HepG2 (cell line): ENCODE measurements at regions not wholly inside any gene's neighbourhood (a gene's known extent, or its start where the extent isn't known, plus 50 kb on each side); places are given as distances from the start of the nearest gene placed in this dataset.
A peak's percentile ranks its signal among the peaks of the same experiment; 100 is the strongest.

Experiments used
- ATAC-seq: fragments of 200-7000 bp; cut with Tn5 transposase; 3 replicates; pipeline ENCODE4 v1.9.1; 2020; ENCODE audit warnings: mild to moderate bottlenecking, moderate library complexity
- BruUV-seq: library from RNA; stranded (reverse); fragments of 400-500 nt; replicated peaks from 2 replicates; lab custom pipeline; 2021; lab: Mats Ljungman, UMichigan
- CTCF ChIA-PET: fragments of 300-600 bp; formaldehyde crosslinking; extraction: SDS; loops from one replicate; lab custom pipeline; 2021; ENCODE audit warnings: low total read pairs, inconsistent platforms, low intra/inter-chr PET ratio; lab: Yijun Ruan, JAX
- POLR2A ChIA-PET: fragments of 350-600 bp; sonication (Branson Sonifier 250); formaldehyde crosslinking; loops from one replicate; lab custom pipeline; 2020; ENCODE audit warnings: antibody characterized with exemption, inconsistent platforms; lab: Yijun Ruan, JAX
- DNase-seq: peaks from one replicate; pipeline ENCODE4 v3.0.0-alpha.2; 2015; ENCODE audit warnings: low spot score
- FAIRE-seq: peaks from 3 replicates; lab custom pipeline; 2011; peaks lifted over from hg19 to GRCh38; lab: Jason Lieb, UNC
- H2AFZ ChIP-seq: one replicate; pipeline ENCODE4 v1.6.1; 2011; ENCODE audit warnings: low read length, inconsistent platforms
- H3K27ac ChIP-seq: fragments of 300-600 bp; 3 replicates; pipeline ENCODE4 v1.8.0; 2011; ENCODE audit warnings: mixed run types, mild to moderate bottlenecking, mixed read lengths, low read length, inconsistent platforms; ENCODE audit not compliant: insufficient read depth; ENCODE audit errors: extremely low read length
- H3K27me3 ChIP-seq, 2 experiments: fragments of 200-600 bp in 1 of 2; 2 replicates in 1 of 2; 3 replicates in 1 of 2; pipeline versions ENCODE4 v1.6.0 to v1.8.0; 2011; ENCODE audit warnings: low read length in 2 of 2, mild to moderate bottlenecking in 2 of 2, moderate library complexity in 2 of 2, inconsistent platforms in 1 of 2; ENCODE audit not compliant: insufficient read depth in 2 of 2, control insufficient read depth in 1 of 2
- H3K36me3 ChIP-seq, 2 experiments: fragments of 200-600 bp in 1 of 2; replicated peaks in 1 of 2; 2 replicates in 1 of 2; 3 replicates in 1 of 2; pipeline versions ENCODE4 v1.5.1 to v1.8.0; 2011; ENCODE audit warnings: low read length in 2 of 2, inconsistent platforms in 1 of 2; ENCODE audit not compliant: insufficient read depth in 2 of 2, control insufficient read depth in 1 of 2
- H3K4me1 ChIP-seq: 2 replicates; pipeline ENCODE4 v1.5.1; 2012; ENCODE audit warnings: low read length, inconsistent platforms; ENCODE audit not compliant: insufficient read depth
- H3K4me2 ChIP-seq: 2 replicates; pipeline ENCODE4 v1.6.0; 2011; ENCODE audit warnings: low read depth, low read length, inconsistent platforms
- H3K4me3 ChIP-seq, 3 experiments: fragments of 200-600 bp in 1 of 3; sonication (generic), shearing (Covaris generic) in 1 of 3; replicated peaks in 1 of 3; 2 replicates each; pipeline ENCODE4 v1.5.1; 2011 to 2016; ENCODE audit warnings: low read length in 3 of 3, inconsistent platforms in 2 of 3, low read depth in 2 of 3, mild to moderate bottlenecking in 2 of 3, control low read depth in 1 of 3, mixed read lengths in 1 of 3; ENCODE audit not compliant: insufficient read depth in 1 of 3
- H3K79me2 ChIP-seq: one replicate; pipeline ENCODE4 v1.6.1; 2011; ENCODE audit warnings: low read length, inconsistent platforms; ENCODE audit not compliant: insufficient read depth
- H3K9ac ChIP-seq: 2 replicates; pipeline ENCODE4 v1.6.0; 2011; ENCODE audit warnings: mild to moderate bottlenecking, low read depth, low read length, inconsistent platforms; ENCODE audit not compliant: insufficient read depth
- H3K9me3 ChIP-seq: 2 replicates; pipeline ENCODE4 v1.5.1; 2012; ENCODE audit warnings: mild to moderate bottlenecking, low read length
- H4K20me1 ChIP-seq: 2 replicates; pipeline ENCODE4 v1.6.0; 2011; ENCODE audit warnings: inconsistent platforms, mild to moderate bottlenecking, low read length, moderate library complexity; ENCODE audit not compliant: insufficient read depth
- NFE2 ChIP-seq: sonication (generic); formaldehyde crosslinking; IDR thresholded peaks from 2 replicates; pipeline ENCODE4 v1.4.0; 2020; ENCODE audit warnings: missing genetic modification reagents
- REPIN1 ChIP-seq: sonication (generic); formaldehyde crosslinking; IDR thresholded peaks from 2 replicates; pipeline ENCODE4 v1.8.0; 2022; ENCODE audit warnings: missing genetic modification reagents, low read depth, mild to moderate bottlenecking, borderline replicate concordance
- SIX1 ChIP-seq: sonication (generic); formaldehyde crosslinking; IDR thresholded peaks from 2 replicates; pipeline ENCODE4 v1.4.0; 2020; ENCODE audit warnings: missing genetic modification reagents, borderline replicate concordance
- TARDBP ChIP-seq: sonication (generic); formaldehyde crosslinking; IDR thresholded peaks from 2 replicates; pipeline ENCODE4 v1.8.0; 2022; ENCODE audit warnings: mild to moderate bottlenecking, missing genetic modification reagents
- ZNF205 ChIP-seq: IDR thresholded peaks from 2 replicates; pipeline ENCODE4 v1.6.1; 2018; ENCODE audit warnings: missing biosample characterization, missing genetic modification reagents
- ZNF883 ChIP-seq: sonication (generic); formaldehyde crosslinking; IDR thresholded peaks from 2 replicates; pipeline ENCODE4 v1.5.1; 2020; ENCODE audit warnings: mild to moderate bottlenecking, missing genetic modification reagents; ENCODE audit errors: not compliant biosample characterization
- ZSCAN22 ChIP-seq: sonication (generic); formaldehyde crosslinking; IDR thresholded peaks from 2 replicates; pipeline ENCODE4 v1.4.0; 2020; ENCODE audit warnings: mild to moderate bottlenecking, missing genetic modification reagents
- WGBS: methylation state at CpG from one replicate; pipeline ENCODE4 v1.1.6; 2017; ENCODE audit warnings: low lambda C conversion rate; 5-methylcytosine and 5-hydroxymethylcytosine counted together
- in situ Hi-C: cut with HindIII; loops from 2 replicates; pipeline ENCODE4 v1.10.0; 2017; ENCODE audit warnings: low pct_unique_long_range_greater_than_20kb; ENCODE audit not compliant: extremely low pct_ligation_motif_present
- intact Hi-C: fragments of 100-400 bp; cut with micrococcal nuclease; formaldehyde crosslinking; loops from one replicate; pipeline ENCODE4 v1.10.0; 2022; ENCODE audit not compliant: unreplicated experiment
- TF ChIP-seq, protein P1 (sequence below): sonication (generic); formaldehyde crosslinking; IDR thresholded peaks from 2 replicates; pipeline ENCODE4 v1.5.1; 2020; ENCODE audit warnings: mild to moderate bottlenecking, missing genetic modification reagents, moderate library complexity

DNA sequence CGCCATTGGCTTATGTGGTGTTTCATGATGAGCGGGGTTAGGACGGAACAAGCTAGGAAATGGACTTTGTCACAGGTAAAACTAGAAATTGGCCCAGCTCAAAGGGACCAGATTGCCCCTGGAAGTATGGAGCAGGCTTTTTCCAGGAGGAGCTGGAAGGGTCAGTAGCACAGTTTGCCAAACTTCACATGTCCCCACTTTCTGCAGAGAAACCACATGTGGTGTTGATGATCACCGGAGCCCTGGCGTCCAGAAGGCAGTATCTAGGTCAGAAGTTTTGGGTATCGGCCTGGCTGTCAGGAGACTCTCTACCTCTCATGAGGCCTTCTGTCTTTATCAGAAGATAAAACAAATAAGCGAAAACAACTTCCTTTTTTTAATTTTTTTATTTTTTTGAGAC, 248.5 kb downstream of the SOX9 start:
- CTCF ChIA-PET: no interaction called here
- ATAC-seq: no peak
- in situ Hi-C loops: no loop called here

DNA sequence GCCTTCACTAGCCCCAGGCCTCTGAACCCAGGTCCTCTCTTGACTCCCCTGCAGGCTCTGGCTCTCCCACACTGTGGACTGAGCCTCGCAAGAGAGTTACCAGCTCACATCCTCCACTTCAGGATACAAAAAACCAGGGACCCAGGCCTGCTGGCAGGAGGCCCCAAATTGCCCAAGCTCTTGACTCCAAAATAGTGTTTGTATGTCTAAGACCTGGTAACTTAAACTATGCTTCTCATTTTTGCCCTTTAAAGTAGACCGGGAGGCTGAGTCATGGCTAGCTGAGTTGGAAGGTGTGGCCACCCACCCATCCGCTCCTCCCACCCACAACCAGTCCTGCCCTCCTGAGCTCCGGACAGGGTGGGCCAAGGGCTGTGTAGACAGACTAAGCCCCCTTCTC, 250.0 kb downstream of the SOX9 start:
- ChIA-PET CTCF (no interaction called here), POLR2A (interaction anchor here (0.6 kb wide), 1 partner anchor 74 kb away, joined by 3 read pairs; no protein-coding TSS in a partner anchor)
- no peak overlapping the region for H3K9ac ChIP-seq
- no peak for DNase-seq
- no peak overlapping the region for H3K27ac ChIP-seq
- no peaks in the 10 kb centered on the region for H4K20me1 ChIP-seq
- in situ Hi-C loops (no loop called here), intact Hi-C loops (no loop called here)
- no peak for FAIRE-seq
- no peaks in the 10 kb centered on the region for H3K27me3 ChIP-seq
- no peaks in the 10 kb centered on the region for H3K79me2 ChIP-seq
- no peak overlapping the region for H3K4me3 ChIP-seq
- WGBS: 85% methylated on average over 4 of the region's 4 CpGs
- no peak overlapping the region for H3K4me2 ChIP-seq
- no peaks in the 10 kb centered on the region for H3K9me3 ChIP-seq
- TF ChIP-seq SIX1 (CRISPR knock-in tag) (no peak), NFE2 (no peak), ZNF883 (CRISPR knock-in tag) (no peak)
- TF ChIP-seq, protein P1, sequence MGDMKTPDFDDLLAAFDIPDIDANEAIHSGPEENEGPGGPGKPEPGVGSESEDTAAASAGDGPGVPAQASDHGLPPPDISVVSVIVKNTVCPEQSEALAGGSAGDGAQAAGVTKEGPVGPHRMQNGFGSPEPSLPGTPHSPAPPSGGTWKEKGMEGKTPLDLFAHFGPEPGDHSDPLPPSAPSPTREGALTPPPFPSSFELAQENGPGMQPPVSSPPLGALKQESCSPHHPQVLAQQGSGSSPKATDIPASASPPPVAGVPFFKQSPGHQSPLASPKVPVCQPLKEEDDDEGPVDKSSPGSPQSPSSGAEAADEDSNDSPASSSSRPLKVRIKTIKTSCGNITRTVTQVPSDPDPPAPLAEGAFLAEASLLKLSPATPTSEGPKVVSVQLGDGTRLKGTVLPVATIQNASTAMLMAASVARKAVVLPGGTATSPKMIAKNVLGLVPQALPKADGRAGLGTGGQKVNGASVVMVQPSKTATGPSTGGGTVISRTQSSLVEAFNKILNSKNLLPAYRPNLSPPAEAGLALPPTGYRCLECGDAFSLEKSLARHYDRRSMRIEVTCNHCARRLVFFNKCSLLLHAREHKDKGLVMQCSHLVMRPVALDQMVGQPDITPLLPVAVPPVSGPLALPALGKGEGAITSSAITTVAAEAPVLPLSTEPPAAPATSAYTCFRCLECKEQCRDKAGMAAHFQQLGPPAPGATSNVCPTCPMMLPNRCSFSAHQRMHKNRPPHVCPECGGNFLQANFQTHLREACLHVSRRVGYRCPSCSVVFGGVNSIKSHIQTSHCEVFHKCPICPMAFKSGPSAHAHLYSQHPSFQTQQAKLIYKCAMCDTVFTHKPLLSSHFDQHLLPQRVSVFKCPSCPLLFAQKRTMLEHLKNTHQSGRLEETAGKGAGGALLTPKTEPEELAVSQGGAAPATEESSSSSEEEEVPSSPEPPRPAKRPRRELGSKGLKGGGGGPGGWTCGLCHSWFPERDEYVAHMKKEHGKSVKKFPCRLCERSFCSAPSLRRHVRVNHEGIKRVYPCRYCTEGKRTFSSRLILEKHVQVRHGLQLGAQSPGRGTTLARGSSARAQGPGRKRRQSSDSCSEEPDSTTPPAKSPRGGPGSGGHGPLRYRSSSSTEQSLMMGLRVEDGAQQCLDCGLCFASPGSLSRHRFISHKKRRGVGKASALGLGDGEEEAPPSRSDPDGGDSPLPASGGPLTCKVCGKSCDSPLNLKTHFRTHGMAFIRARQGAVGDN (CRISPR knock-in tag): peak; percentile 45
- no peak overlapping the region for H2AFZ ChIP-seq
- peak; percentile 41 for ATAC-seq
- H3K4me1 ChIP-seq: peaks cover 10% of the 10 kb centered on the region
- no peaks in the 10 kb centered on the region for H3K36me3 ChIP-seq
- BruUV-seq: no TSS peak

More for the DNA sequence above, 248.5 kb downstream of the SOX9 start:
- no peaks in the 10 kb centered on the region for H4K20me1 ChIP-seq
- TF ChIP-seq ZNF205: no peak
- TF ChIP-seq ZSCAN22 (CRISPR knock-in tag): no peak
- no peak for TF ChIP-seq REPIN1 (CRISPR knock-in tag)
- no peak for TF ChIP-seq TARDBP (CRISPR knock-in tag)
- TF ChIP-seq, all 625 proteins: peak for 0
- no peak for FAIRE-seq
- Histone ChIP-seq H3K4me3 (no peak overlapping the region), H3K79me2 (no peaks in the 10 kb centered on the region), H3K9me3 (no peaks in the 10 kb centered on the region), H3K27ac (no peak overlapping the region), H3K4me2 (no peak overlapping the region), H3K36me3 (no peaks in the 10 kb centered on the region), H3K27me3 (no peaks in the 10 kb centered on the region), H3K4me1 (peaks cover 10% of the 10 kb centered on the region), H3K9ac (no peak overlapping the region), H2AFZ (no peak overlapping the region)
- intact Hi-C loops: no loop called here
- DNase-seq: no peak
- no TSS peak for BruUV-seq
- WGBS: 97% methylated on average over 7 of the region's 7 CpGs
- POLR2A ChIA-PET: interaction anchor here (1.0 kb wide), 1 partner anchor 28 kb away, joined by 3 read pairs; no protein-coding TSS in a partner anchor
